ENCODE measurements at regions not wholly inside any gene's neighbourhood (a gene's known extent, or its start where the extent isn't known, plus 50 kb on each side); places are given as distances from the start of the nearest gene placed in this dataset.
"Not testable (repeated sequence)": the region's sequence is repeated elsewhere in the genome, so short reads cannot be mapped to it uniquely, and the experiment has no call there.

DNA sequence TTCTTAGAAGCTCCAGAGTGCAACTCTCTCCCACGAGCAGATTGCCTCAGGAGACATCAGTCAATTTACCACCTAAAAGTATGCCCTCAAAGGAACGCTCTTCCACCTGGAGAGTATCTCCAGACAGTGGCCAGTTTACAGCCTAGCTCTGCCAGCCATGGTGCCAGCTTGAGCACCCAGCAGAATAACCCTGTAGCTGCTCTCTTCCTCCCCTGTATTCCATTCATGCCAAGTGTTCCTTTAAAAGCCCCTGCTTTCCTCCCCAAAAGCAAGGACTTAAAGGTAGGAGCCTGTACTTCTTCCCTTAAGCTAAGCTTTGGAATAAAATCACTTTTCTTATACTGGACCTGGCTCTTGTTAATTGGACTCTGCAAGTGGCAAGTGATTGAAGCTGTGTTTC, 245.4 kb upstream of the TMEM132C start:
- DNase-seq (ENCODE audit: extremely low read depth, low read depth, low spot score) = no peak

DNA sequence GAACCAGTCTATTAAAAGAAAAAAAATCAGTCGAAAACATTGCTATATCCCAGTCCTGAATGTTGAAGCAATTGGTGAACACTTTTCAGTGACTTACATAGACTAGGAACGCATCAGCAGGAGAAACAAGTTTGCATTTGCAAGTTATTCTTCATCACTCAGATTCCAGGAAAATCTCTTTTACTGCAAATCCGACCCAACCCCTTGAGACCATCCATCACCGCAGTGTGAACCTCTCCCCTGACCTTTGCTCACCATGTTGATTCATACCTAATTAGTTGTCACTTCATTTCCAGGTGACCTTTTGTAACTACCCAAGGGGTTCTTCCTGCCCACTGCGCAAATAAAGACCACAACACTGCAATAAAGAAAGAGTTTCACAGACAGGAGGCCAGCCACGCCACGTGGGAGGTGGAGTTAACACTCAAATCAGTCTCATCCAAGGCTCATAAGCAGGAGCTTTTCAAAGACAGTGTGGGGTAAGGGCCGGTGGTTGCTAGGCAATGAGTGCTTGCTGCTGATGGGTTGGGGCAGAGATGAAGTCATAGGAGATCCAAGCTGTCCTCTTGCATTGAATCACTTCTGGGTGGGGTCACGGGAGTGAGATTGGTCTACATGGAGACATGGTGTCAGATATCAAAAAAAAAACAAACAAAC, 241.3 kb upstream of the TMEM132C start:
- no peak for DNase-seq (ENCODE audit: extremely low read depth, low read depth, low spot score)

- no peak for DNase-seq (ENCODE audit: extremely low read depth, low read depth, low spot score)
These were observed 240.0 kb upstream of the TMEM132C start for GRCh38 chr12:128026696-128027574.

- DNase-seq (ENCODE audit: extremely low read depth, low read depth, low spot score) = no peak
These were observed 233.5 kb upstream of the TMEM132C start for GRCh38 chr12:128033473-128033872.

DNA sequence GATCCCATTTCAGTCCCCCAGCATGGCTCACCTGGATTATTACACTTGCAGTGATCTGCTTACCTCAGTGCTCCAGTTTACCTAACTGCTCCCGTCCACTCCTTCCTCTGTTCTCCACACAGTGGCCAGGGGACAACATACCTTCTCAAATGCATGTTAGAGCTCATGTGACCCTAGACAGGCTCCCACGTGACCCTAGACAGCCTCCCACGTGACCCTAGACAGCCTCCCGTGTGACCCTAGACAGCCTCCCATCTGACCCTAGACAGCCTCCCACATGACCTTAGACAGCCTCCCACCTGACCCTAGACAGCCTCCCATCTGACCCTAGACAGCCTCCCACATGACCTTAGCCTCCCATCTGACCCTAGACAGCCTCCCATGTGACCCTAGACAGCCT, 226.0 kb upstream of the TMEM132C start:
- DNase-seq (ENCODE audit: extremely low read depth, low read depth, low spot score) = no peak

GRCh38 chr12:128042283-128042682, 224.7 kb upstream of the TMEM132C start:
- not testable (repeated sequence) for DNase-seq (ENCODE audit: extremely low read depth, low read depth, low spot score)

DNA sequence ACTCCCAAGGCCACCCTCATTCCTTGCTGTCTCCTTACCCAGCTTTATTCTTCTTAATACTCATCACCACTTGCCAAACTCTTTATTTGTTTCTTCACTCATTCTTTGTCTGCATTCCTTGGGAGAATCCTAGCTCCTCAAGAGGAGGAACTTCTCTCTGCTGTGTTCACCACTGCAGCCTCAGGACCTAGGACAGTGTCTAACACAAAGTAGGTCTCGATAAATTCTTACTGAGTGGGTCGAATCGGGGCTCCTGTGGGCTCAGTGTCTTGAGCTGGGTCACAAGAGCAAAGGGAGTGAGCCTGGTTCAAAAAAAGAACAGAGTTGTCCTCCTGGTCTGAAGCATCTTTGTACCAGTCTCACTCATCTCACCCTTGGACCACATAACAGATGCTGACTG, 224.1 kb upstream of the TMEM132C start:
- DNase-seq (ENCODE audit: extremely low read depth, low read depth, low spot score) = no peak

DNA sequence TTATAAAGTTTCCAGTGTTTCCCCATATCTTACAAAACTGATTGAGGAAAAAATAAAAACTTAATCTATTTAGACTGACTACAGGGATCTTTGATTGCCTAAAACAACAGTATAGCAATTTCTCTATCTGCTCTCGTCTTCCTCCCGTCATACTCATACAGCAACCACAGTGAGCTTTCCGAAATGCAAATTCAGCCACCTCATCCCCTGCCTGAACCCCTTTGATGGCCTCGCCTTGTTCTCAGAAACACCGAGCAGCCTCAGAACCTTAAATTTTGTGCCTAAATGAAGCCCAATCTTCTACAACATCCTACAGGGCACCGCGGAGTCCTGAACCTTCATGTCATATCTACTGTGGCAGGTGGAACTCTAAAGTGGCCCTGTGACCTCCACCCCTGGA, 223.7 kb upstream of the TMEM132C start:
- no peak for DNase-seq (ENCODE audit: extremely low read depth, low read depth, low spot score)

DNA sequence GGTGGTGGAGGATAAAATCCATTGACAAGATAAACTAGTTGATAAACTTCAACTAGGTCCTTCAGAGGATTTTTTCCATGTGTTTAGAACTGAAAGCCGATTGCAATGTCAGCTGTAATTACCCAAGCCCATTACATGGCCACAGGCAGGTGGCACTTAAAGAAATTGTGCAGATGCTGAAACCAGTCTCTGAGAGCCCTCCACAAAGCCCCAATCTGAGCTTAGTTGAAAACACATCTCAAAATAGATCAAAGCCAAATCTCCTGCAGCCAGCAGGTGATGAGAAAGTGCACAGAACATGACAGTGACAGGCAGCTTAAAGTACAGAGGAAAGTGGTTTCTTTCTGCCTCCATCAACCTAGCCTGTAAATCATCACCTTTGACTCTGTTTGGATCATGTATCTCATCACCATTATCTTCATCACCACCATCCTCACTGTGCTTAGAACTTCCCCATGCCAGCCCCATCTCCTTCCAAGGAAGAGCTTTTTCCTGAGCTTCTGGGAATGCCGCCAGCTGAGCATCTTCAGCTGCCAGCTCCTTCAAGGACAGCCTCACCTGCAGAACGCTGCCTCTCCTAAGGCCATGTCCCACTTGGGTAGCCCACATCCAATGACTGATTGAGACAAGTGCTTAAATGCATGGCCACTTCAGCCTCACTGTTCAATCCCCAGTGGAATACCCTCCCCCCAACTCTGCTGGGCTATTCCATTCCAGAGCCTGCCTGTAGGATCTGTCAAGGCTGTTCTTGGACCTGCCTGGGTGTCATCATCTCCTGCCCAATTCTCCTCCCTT, 219.5 kb upstream of the TMEM132C start:
- no peak for DNase-seq (ENCODE audit: extremely low read depth, low read depth, low spot score)

DNA sequence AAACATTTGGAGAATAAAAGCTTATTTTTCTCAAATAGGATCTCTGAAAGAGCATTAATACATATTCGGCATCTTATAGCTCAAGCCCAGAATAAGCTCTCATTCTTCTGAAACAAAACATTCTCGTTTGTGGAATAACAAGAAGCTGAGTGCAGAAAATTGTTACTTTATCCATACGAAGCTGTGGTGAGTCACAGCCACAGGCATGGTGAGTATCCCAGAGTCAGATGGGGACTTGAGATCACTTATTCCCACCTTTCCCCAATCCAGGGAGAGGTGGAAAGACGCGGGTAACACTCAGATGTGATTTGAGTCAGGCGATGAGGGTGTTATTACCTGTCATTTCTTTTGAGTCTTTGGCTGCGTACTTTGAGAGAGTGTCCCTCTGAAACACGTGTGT, 214.6 kb upstream of the TMEM132C start:
- no peak for DNase-seq (ENCODE audit: extremely low read depth, low read depth, low spot score)

DNA sequence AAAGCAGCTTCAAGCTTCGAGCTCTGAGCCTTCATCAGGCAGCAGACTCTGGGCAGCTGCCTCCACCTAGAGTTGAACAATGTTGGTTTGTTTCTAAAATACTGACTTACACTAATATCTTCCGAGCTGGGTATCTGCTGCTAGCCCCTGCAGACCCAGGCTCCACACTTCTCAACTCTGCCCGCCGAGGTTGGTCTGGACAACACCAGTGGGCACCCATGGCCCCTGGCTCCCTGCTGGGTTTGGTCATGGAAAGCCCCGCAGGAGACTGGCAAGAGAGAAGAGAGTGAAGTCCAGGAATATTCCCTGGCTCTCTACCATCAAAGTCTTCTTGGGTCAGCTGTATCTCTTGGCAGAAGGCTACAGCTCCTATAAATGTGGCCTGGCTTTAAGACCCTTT, 214.2 kb upstream of the TMEM132C start:
- DNase-seq (ENCODE audit: extremely low read depth, low read depth, low spot score) = no peak

- DNase-seq (ENCODE audit: extremely low read depth, low read depth, low spot score) = no peak
These were observed 211.4 kb upstream of the TMEM132C start for GRCh38 chr12:128055567-128055966.

GRCh38 chr12:128056136-128056801, 210.7 kb upstream of the TMEM132C start:
- no peak for DNase-seq (ENCODE audit: extremely low read depth, low read depth, low spot score)

DNA sequence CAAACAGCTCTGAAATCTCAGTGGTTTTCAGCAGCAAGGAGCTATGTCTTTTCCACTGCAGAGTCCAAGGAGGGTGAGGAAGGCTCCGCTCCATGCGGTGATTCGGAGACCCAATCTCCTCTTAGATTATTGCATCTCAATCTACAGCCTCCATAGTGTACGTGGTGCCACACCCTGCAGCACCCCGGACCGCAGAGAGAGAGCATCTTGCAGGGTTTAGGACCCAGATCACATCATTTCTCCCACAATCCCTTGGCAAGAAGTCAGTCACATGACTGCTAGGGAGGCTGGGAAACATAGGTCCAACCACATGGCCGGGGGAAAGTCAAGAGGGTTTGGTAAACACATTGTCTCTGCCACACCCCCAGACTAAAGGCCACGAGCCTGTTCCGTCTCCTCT, 209.4 kb upstream of the TMEM132C start:
- DNase-seq (ENCODE audit: extremely low read depth, low read depth, low spot score) = no peak

DNA sequence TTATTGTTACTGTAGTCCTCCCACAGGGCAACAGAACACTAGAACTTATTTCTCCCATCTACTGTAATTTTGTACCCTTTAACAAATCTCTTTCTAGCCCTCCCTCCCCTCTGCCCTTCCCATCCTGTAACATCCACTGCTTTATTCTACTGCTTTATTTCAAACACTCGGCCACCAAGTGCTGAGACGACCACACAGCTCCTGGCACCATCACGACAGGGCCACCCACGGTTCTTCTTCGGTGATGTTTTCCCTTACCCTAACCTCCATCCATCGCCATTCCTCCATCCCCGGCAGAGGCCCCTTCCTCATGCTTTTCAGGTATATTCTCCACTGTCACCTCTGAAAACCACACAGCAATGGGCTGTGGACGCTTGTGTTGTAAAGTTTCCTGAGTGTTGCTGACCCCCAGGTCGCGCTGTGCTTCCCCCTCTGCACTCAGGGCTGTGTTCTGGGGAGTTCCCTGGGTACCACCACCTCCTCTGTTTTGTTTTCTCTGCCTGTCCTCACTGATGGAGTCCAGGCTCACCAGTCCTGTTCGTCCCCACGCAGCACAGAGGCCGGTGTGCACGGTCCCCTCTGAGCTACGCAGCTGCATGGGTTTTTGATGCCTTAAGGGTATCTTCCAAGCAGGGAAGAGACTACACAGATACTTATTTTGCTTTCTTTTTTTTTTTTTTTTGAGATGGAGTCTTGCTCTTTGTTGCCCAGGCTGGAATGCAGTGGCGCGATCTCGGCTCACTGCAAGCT, 207.2 kb upstream of the TMEM132C start:
- DNase-seq (ENCODE audit: extremely low read depth, low read depth, low spot score) = no peak

DNA sequence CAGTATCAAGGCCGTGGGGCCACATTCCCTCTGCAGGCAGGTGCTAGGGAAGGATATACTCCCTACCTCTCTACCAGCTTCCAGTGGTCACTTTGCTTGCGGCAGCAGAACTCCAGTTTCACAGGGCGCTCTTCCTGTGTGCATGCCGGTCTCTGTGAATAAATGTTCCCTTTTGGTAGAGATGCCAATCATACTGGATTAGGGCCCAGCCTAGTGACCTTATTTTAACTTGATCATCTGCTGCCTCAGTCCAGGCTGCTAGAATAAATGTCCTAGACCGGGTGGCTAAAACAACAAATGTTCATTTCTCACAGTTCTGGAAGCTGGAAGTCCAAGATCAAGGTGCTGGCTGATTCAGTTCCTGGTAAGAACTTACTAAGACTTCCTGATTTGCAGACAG, 198.8 kb upstream of the TMEM132C start:
- no peak for DNase-seq (ENCODE audit: extremely low read depth, low read depth, low spot score)

DNA sequence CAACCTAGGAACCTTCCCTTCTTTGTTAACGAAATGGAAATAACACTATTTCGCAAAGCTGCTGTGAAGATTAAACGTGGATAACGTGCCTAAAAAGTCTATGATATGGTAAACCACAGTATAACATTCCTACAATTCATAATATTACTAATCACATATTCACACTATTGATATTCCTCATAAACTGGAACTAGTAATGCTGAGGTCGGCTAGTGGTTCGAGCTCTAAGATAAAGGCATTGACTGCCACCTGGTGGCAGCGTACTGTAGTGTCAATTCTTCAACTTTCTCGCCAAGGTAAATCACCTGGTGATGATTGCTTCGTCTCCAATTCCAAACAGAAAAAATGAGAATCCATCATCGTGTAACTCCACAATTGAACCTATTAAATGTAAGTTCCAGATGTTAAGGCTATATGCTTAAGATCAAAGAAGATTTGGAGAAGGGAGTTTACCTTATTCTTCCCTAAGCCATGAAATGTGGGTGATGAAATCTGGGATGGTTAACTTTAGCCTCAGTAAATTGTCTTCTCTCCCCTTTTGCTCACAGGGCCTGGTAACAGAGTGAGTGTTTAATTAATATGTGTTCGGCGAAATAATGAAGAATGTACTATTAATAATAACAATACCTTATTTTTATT, 197.5 kb upstream of the TMEM132C start:
- no peak for DNase-seq (ENCODE audit: extremely low read depth, low read depth, low spot score)

- DNase-seq (ENCODE audit: extremely low read depth, low read depth, low spot score) = no peak
These were observed 193.0 kb upstream of the TMEM132C start for GRCh38 chr12:128073937-128074336.

- DNase-seq (ENCODE audit: extremely low read depth, low read depth, low spot score) = no peak
These were observed 191.6 kb upstream of the TMEM132C start for GRCh38 chr12:128075332-128075731.

DNA sequence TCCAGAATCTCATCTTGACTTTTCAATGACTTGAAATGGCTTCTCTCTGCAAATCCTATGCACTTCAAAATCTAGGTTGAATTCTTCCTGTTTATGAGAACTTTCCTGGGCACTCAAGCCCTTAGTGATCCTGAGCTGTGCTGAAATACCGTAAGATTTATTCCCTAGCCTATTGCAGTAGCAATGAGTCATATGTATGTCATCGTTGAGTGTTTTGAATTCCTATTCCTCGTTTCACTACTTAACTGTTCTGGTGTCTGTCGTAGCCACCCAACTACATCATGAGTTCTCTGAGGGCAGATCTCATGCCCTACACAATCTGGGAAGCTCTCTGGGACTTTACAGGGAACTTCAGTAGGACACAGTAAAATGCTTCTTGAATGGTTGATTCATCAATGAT, 190.8 kb upstream of the TMEM132C start:
- DNase-seq (ENCODE audit: extremely low read depth, low read depth, low spot score) = no peak

Data from glomerular endothelial cell (primary cell).